Mucosa of descending colon (tissue), 3 donors: ENCODE measurements at regions not wholly inside any gene's neighbourhood (a gene's known extent, or its start where the extent isn't known, plus 50 kb on each side); places are given as distances from the start of the nearest gene placed in this dataset.

Experiments
- ATAC-seq: fragments of 200-7000 bp; cut with Tn5 transposase; one replicate; pipeline ENCODE4 v1.9.1; 2020; ENCODE audit warnings: mild to moderate bottlenecking, moderate library complexity
- DNase-seq, 3 donors: peaks; one replicate each; pipeline ENCODE4 v3.0.0-alpha.2; 2020
- H3K36me3 ChIP-seq: fragments of 200-600 bp; one replicate; pipeline ENCODE4 v1.8.0; 2021; ENCODE audit warnings: low read depth, mild to moderate bottlenecking
- H3K4me1 ChIP-seq: fragments of 200-600 bp; one replicate; pipeline ENCODE4 v1.8.0; 2021; ENCODE audit warnings: low read depth, mild to moderate bottlenecking
- H3K4me3 ChIP-seq: fragments of 200-600 bp; one replicate; pipeline ENCODE4 v1.8.0; 2021; ENCODE audit warnings: mild to moderate bottlenecking
- H3K9me3 ChIP-seq: fragments of 200-600 bp; one replicate; pipeline ENCODE4 v1.8.0; 2021; ENCODE audit warnings: mild to moderate bottlenecking
- intact Hi-C, 2 donors: fragments of 100-400 bp; cut with DNase I in 1 of 2; cut with micrococcal nuclease in 1 of 2; formaldehyde crosslinking; loops; one replicate each; pipeline versions ENCODE4 v1.11.0 to v1.11.1; 2022; cut with DNase I, micrococcal nuclease
- TF ChIP-seq, protein P1 (sequence below): fragments of 200-600 bp; IDR thresholded peaks from one replicate; pipeline ENCODE4 v1.8.0; 2022; ENCODE audit warnings: antibody characterized with exemption, mild to moderate bottlenecking
- donor health status: DM: no; HTN: no; CAD: no; lungs with moderate emphysema.
- donor health status: DM: no; HTN: no; CAD: no.
- donor health status: DM: no; HTN: yes; CAD: no.

DNA sequence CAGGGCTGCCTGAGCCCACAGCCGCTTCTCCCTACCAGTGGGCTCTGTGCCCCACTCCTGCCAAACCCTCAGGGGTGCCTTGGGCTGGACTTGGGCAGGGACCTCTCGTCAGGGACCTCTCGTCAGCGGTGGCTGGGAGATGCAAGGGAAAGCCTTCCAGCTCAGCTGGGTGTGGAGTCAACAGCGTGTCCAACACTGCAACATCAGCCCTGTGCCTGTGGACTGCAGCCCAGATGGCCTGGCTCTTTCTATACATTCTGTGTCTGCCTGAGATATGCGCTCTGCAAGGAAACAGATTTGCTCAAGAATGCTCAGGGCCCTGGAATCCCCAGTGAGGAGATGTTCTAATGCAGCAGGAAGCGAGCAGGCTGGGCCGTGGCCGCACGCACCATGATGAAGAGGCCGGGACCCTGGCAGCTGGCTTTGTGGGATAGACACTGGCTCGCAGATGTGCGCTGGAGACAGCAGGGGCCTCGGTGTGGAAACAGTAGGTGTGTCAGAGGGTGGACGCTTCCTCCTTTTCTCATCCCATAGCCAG, 85.0 kb upstream of the COL5A1 start:
- intact Hi-C loops, result no loop called here
- no peaks in the 10 kb centered on the region for H3K9me3 ChIP-seq
- peak; percentile 13 for ATAC-seq
- H3K4me3 ChIP-seq, result no peak overlapping the region
- no peaks in the 10 kb centered on the region for H3K36me3 ChIP-seq
- peak in 1 of 3 donors; percentile 13 for DNase-seq
- TF ChIP-seq, protein P1, sequence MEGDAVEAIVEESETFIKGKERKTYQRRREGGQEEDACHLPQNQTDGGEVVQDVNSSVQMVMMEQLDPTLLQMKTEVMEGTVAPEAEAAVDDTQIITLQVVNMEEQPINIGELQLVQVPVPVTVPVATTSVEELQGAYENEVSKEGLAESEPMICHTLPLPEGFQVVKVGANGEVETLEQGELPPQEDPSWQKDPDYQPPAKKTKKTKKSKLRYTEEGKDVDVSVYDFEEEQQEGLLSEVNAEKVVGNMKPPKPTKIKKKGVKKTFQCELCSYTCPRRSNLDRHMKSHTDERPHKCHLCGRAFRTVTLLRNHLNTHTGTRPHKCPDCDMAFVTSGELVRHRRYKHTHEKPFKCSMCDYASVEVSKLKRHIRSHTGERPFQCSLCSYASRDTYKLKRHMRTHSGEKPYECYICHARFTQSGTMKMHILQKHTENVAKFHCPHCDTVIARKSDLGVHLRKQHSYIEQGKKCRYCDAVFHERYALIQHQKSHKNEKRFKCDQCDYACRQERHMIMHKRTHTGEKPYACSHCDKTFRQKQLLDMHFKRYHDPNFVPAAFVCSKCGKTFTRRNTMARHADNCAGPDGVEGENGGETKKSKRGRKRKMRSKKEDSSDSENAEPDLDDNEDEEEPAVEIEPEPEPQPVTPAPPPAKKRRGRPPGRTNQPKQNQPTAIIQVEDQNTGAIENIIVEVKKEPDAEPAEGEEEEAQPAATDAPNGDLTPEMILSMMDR, result no peak
- H3K4me1 ChIP-seq, result no peaks in the 10 kb centered on the region

DNA sequence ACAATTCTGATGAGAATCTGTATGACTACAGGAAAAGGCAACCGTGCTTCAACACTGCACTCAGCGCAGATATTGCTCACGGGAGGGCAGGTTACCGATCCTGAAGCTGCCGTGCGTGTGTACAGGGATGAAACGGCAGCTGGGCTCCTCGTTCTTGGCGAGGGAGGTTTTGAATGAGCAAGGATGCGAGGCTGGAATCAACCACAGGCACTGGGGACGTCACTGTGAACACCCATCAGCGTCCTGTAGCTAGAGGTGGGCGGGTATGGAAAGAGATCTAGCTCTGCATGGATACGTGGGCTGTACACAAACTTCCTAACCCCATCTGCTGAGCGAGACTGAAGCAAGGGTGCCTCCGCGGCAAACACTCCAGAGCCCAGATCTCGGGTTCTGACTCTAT, 84.3 kb upstream of the COL5A1 start:
- DNase-seq (peak in 1 of 3 donors; percentile 3), ATAC-seq (no peak)
- no peaks in the 10 kb centered on the region for H3K36me3 ChIP-seq
- TF ChIP-seq, protein P1, result no peak
- intact Hi-C loops, result no loop called here
- no peak overlapping the region for H3K4me3 ChIP-seq
- no peaks in the 10 kb centered on the region for H3K9me3 ChIP-seq
- H3K4me1 ChIP-seq, result no peaks in the 10 kb centered on the region

DNA sequence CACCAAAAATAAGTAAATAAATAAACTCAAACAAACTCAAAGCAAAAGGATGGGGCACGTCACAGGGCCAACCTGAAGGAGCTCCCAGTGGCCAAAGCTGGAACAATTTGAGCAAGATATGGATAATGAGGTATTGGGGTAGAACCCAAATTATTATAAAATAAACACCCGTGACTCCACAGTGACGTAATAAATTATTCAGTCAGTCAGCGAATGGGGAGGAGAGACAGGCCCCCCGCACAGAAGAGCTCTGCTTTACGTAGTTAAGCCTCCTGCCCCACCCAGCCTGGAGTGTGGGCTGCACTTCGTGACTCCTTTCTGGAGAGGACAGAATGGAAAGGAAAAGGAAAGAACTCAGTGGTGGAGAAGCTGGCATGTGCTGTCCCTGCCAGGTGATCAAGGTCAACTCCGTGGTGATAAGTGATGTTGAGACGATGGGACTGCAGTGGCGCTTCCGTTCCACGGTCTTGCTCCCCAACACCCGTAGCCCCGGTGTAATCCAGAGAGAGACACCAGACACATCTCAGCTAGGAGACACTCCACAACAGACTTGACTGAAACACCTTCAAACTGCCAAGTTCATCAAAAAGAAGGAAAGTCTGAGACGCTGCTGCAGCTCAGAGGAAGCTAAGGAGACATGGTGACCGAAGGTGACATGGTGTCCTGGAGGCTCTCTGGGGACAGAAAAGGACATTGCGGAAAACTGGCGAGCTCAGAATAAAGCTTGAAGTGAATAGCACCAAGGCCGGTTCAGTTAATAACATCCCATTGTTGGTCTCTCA, 83.3 kb upstream of the COL5A1 start:
- H3K4me3 ChIP-seq, result no peak overlapping the region
- TF ChIP-seq, protein P1, result no peak
- H3K9me3 ChIP-seq, result no peaks in the 10 kb centered on the region
- no peaks in the 10 kb centered on the region for H3K36me3 ChIP-seq
- no peaks in the 10 kb centered on the region for H3K4me1 ChIP-seq
- no peak for ATAC-seq
- DNase-seq, result peak in 1 of 3 donors; percentile 4
- intact Hi-C loops, result no loop called here

DNA sequence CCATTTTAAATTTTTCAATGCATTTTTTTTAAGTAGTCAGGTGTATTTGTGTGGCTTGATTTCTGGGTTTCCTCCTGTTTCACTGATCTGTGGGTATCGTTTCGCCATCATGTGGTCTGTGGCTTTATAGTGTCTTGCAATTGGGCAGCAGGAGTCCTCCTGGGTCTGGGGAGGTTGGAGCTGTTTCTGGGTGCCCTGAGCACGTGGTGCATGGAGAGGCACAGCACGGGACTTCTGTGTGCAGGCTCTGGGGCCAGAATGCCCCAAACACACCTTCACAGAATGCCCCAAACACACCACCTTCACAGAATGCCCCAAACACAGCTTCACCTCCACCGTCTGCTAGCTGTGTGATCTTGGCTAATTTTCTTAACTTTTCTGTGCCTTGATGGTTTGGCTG, 82.6 kb upstream of the COL5A1 start:
- ATAC-seq (no peak), DNase-seq (peak in 1 of 3 donors; percentile 1)
- Histone ChIP-seq H3K9me3 (no peaks in the 10 kb centered on the region), H3K36me3 (no peaks in the 10 kb centered on the region), H3K4me1 (no peaks in the 10 kb centered on the region), H3K4me3 (no peak overlapping the region)
- intact Hi-C loops, result no loop called here
- TF ChIP-seq, protein P1, result no peak

DNA sequence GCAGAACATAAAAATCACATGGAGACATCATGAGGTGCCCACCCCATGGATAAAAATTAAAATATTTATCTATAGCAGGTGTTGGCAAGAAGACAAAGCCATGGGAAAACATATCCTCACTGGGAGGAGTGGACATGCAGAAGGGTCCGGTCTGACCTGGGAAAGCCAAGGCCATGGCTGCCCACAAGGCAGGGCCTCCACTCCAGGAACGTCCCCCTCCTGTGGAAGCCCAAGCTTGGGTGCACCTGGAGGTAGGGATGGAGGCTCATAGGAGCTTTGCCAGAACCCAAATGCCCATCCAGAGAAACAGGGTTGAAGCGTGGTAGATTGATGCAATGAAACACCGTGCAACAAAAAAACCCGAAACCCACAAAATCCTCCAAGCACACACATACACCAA, 81.4 kb upstream of the COL5A1 start:
- TF ChIP-seq, protein P1, result no peak
- Histone ChIP-seq H3K36me3 (no peaks in the 10 kb centered on the region), H3K4me1 (no peaks in the 10 kb centered on the region), H3K4me3 (no peak overlapping the region), H3K9me3 (no peaks in the 10 kb centered on the region)
- intact Hi-C loops, result no loop called here
- no peak for ATAC-seq
- DNase-seq, result peak in 1 of 3 donors; percentile 3
